PC-9 (cell line): ENCODE measurements at regions not wholly inside any gene's neighbourhood (a gene's known extent, or its start where the extent isn't known, plus 50 kb on each side); places are given as distances from the start of the nearest gene placed in this dataset.

Experiments
- BruUV-seq: library from RNA; stranded (reverse); fragments of 400-500 nt; replicated peaks from 2 replicates; lab custom pipeline; 2021; lab: Mats Ljungman, UMichigan
- CTCF ChIA-PET: fragments of 300-600 bp; sonication (Branson Sonifier 250); formaldehyde crosslinking; loops from one replicate; lab custom pipeline; 2022; ENCODE audit warnings: antibody characterized with exemption; lab: Charles Lee
- POLR2A ChIA-PET: fragments of 300-600 bp; sonication (Branson Sonifier 250); formaldehyde crosslinking; loops from one replicate; lab custom pipeline; 2022; ENCODE audit warnings: antibody characterized with exemption; ENCODE audit not compliant: unreplicated experiment; lab: Charles Lee
- DNase-seq, 2 experiments: peaks; one replicate each; pipeline versions ENCODE4 v3.0.0 to v3.0.0-alpha.2; 2015 to 2022; ENCODE audit warnings: mixed read lengths in 1 of 2
- H2AFZ ChIP-seq: fragments of 200-600 bp; sonication (generic); 2 replicates; pipeline ENCODE4 v1.8.1; 2017; ENCODE audit warnings: antibody characterized with exemption
- H3F3A ChIP-seq: fragments of 200-600 bp; sonication (generic); 2 replicates; pipeline ENCODE4 v1.8.1; 2017; ENCODE audit warnings: antibody characterized with exemption, mild to moderate bottlenecking, low read depth; ENCODE audit not compliant: insufficient read depth
- H3K27ac ChIP-seq: fragments of 200-600 bp; sonication (generic); 2 replicates; pipeline ENCODE4 v1.6.1; 2016; ENCODE audit warnings: mixed run types
- H3K27me3 ChIP-seq: fragments of 200-600 bp; sonication (generic); 2 replicates; pipeline ENCODE4 v1.6.1; 2016; ENCODE audit warnings: low read depth, mixed run types; ENCODE audit not compliant: insufficient read depth
- H3K36me3 ChIP-seq: fragments of 200-600 bp; sonication (generic); 2 replicates; pipeline ENCODE4 v1.6.1; 2016; ENCODE audit warnings: low read depth, mixed run types
- H3K4me1 ChIP-seq: fragments of 200-600 bp; sonication (generic); replicated peaks from 2 replicates; pipeline ENCODE4 v1.6.1; 2016; ENCODE audit warnings: mixed run types; ENCODE audit not compliant: insufficient read depth
- H3K4me2 ChIP-seq: fragments of 200-600 bp; sonication (generic); 2 replicates; pipeline ENCODE4 v1.6.1; 2017; ENCODE audit warnings: mixed run types
- H3K4me3 ChIP-seq: fragments of 200-600 bp; sonication (generic); 2 replicates; pipeline ENCODE4 v1.6.1; 2016; ENCODE audit warnings: mixed run types
- H3K79me2 ChIP-seq: fragments of 200-600 bp; sonication (generic); 2 replicates; pipeline ENCODE4 v1.6.1; 2017; ENCODE audit warnings: low read depth, mixed run types
- H3K9me2 ChIP-seq: fragments of 200-600 bp; sonication (generic); 2 replicates; pipeline ENCODE4 v1.8.1; 2017; ENCODE audit warnings: mild to moderate bottlenecking; ENCODE audit not compliant: insufficient read depth
- H3K9me3 ChIP-seq: fragments of 200-600 bp; sonication (generic); 2 replicates; pipeline ENCODE4 v1.8.1; 2016; ENCODE audit warnings: low read depth; ENCODE audit not compliant: insufficient read depth
- H4K20me1 ChIP-seq: fragments of 200-600 bp; sonication (generic); 2 replicates; pipeline ENCODE4 v1.8.1; 2017; ENCODE audit not compliant: insufficient read depth
- CTCF ChIP-seq: fragments of 200-600 bp; sonication (generic); conservative IDR thresholded peaks from 2 replicates; pipeline ENCODE4 v1.6.1; 2017; ENCODE audit warnings: mixed run types, antibody characterized with exemption, mild to moderate bottlenecking, moderate library complexity
- EZH2 ChIP-seq: fragments of 200-600 bp; sonication (generic); IDR thresholded peaks from 2 replicates; pipeline ENCODE4 v1.8.0; 2017; ENCODE audit warnings: antibody characterized with exemption, low read depth
- intact Hi-C: fragments of 100-400 bp; cut with micrococcal nuclease; formaldehyde crosslinking; loops from one replicate; pipeline ENCODE4 v1.10.0; 2022; ENCODE audit not compliant: unreplicated experiment

- no peak overlapping the region for H2AFZ ChIP-seq
- no peaks in the 10 kb centered on the region for H3K9me3 ChIP-seq
- intact Hi-C loops = no loop called here
- H4K20me1 ChIP-seq = no peaks in the 10 kb centered on the region
- no peaks in the 10 kb centered on the region for H3F3A ChIP-seq
- H3K4me3 ChIP-seq = no peak overlapping the region
- H3K79me2 ChIP-seq = no peaks in the 10 kb centered on the region
- ChIA-PET CTCF (no interaction called here), POLR2A (no interaction called here)
- H3K9me2 ChIP-seq = no peaks in the 10 kb centered on the region
- peaks cover 87% of the 10 kb centered on the region for H3K27me3 ChIP-seq
- TF ChIP-seq CTCF = no peak
- TF ChIP-seq EZH2 = no peak
- H3K36me3 ChIP-seq = no peaks in the 10 kb centered on the region
- H3K4me2 ChIP-seq = no peak overlapping the region
- no peak for DNase-seq
- no peak overlapping the region for H3K27ac ChIP-seq
- no peaks in the 10 kb centered on the region for H3K4me1 ChIP-seq
- no TSS peak for BruUV-seq
These were observed 106.7 kb downstream of the HAPSTR1 start for GRCh38 chr16:9197957-9198661.

GRCh38 chr16:9199311-9199710 is 107.9 kb downstream of the HAPSTR1 start:
- CTCF ChIA-PET = no interaction called here

GRCh38 chr16:9199751-9200150 is 108.3 kb downstream of the HAPSTR1 start:
- H3K9me3 ChIP-seq = no peaks in the 10 kb centered on the region
- no peaks in the 10 kb centered on the region for H3K9me2 ChIP-seq
- ChIA-PET POLR2A (no interaction called here), CTCF (no interaction called here)
- no peak for TF ChIP-seq EZH2
- no peak for TF ChIP-seq CTCF
- BruUV-seq = no TSS peak
- no peak overlapping the region for H3K27ac ChIP-seq
- H3K36me3 ChIP-seq = no peaks in the 10 kb centered on the region
- no peaks in the 10 kb centered on the region for H4K20me1 ChIP-seq
- no peak overlapping the region for H3K4me3 ChIP-seq
- H3K4me2 ChIP-seq = no peak overlapping the region
- no peaks in the 10 kb centered on the region for H3K79me2 ChIP-seq
- H3F3A ChIP-seq = no peaks in the 10 kb centered on the region
- no peak overlapping the region for H2AFZ ChIP-seq
- intact Hi-C loops = no loop called here
- peaks cover 93% of the 10 kb centered on the region for H3K27me3 ChIP-seq
- no peak for DNase-seq
- no peaks in the 10 kb centered on the region for H3K4me1 ChIP-seq

More at GRCh38 chr16:9199311-9199710, 107.9 kb downstream of the HAPSTR1 start:
- no peak overlapping the region for H2AFZ ChIP-seq
- H3K27me3 ChIP-seq = peaks cover 92% of the 10 kb centered on the region
- no peak for DNase-seq
- H3F3A ChIP-seq = no peaks in the 10 kb centered on the region
- H3K9me2 ChIP-seq = no peaks in the 10 kb centered on the region
- H3K4me2 ChIP-seq = no peak overlapping the region
- BruUV-seq = no TSS peak
- no peaks in the 10 kb centered on the region for H3K4me1 ChIP-seq
- POLR2A ChIA-PET = no interaction called here
- no peaks in the 10 kb centered on the region for H3K79me2 ChIP-seq
- H3K9me3 ChIP-seq = no peaks in the 10 kb centered on the region
- intact Hi-C loops = no loop called here
- TF ChIP-seq CTCF (no peak), EZH2 (no peak)
- H4K20me1 ChIP-seq = no peaks in the 10 kb centered on the region
- no peak overlapping the region for H3K27ac ChIP-seq
- no peak overlapping the region for H3K4me3 ChIP-seq
- H3K36me3 ChIP-seq = no peaks in the 10 kb centered on the region
